CD4-positive, alpha-beta T cell treated with Interleukin-1 beta for 1 hour (primary cell): ENCODE measurements at regions not wholly inside any gene's neighbourhood (a gene's known extent, or its start where the extent isn't known, plus 50 kb on each side); places are given as distances from the start of the nearest gene placed in this dataset.

ENCODE experiments used
- DNase-seq, 2 donors: peaks; one replicate each; pipeline ENCODE4 v3.0.0-alpha.2; 2020 to 2022

DNA sequence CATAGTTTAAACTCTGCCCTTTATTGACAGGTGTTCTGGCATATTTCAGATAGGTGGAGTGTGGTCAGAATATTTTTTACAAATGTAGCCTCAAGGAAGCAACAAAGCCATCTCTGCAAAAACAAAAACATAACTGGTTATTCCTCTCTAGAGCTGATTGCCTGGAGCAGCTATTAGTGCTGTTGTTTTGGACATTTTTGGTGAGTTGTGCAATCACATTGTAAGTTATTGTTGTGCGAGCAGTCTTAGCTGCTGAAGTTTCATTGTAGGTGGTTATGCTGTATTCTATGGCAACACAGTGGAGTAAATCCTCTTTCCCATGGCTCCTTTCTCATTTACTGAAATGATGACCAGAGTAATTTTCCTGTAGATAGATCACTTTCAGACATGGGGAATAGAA lies 1413.0 kb downstream of the PCDH7 start:
- no peak for DNase-seq

DNA sequence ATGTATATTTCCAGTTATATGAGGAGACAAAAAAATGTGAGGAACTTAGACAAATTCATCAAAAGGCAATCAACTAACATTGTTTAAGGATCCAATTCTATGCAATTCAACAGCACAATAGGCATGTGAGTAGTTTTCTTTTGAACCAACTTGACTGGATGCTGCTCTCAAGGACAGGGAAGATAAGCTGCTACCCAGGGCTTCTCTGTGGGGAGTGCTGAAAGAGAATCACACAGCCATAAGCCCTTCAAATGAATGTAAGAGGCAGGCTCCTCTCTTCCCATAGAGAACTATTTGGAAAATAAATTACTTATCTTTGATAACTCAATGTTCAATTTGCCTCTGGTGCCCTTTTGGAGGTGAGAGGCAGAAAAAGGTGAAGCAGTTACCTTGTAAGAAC lies 1413.6 kb downstream of the PCDH7 start:
- DNase-seq, result no peak

DNA sequence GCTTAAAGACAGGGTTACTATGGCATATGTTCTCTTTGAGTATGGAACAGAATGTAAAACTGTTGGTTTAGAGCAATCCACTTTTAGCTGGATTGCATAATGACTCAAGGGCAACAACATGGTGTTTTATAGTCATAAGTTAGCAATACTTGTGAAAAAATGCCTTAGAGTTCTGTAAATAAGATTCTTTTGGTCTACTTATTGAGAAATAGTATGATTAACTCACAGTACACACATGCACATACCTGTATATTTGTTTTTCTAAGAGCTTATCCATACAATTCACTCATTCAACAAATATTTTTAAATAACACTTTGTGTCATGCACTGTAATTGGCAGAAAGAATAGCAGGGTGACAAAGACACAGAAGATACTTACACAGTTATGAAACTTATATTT lies 1415.5 kb downstream of the PCDH7 start:
- no peak for DNase-seq

DNA sequence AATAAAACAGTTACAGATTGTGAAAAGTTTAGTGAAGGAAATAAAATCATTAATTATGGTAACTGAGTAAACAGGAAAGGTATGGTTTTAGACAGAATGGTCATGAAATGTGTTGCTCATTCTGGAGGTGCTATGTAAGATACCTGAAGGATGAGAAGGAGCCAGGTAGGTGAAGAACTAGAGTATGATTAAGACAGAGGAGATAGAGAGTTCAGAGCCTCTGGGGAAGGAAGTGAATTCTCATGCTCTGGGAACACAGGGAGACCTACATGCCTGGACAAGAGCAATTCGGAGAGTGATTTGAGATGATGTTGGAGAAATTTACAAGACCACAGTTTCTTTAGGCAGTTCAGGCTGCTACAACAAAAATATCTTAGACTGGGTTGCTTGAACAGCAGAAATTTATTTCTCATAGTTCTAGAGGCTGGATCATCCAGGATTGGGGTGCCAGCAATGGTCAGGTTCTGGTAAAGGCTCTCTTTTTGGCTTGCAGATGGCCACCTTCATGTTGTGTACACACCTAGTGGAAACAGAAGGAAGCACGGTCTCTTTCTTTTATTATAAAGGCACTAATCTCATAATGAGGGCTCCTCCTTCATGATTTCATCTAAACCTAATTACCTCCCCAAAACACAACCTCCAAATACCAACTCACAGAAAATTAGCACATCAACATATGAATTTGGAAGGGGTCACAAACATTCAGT lies 1416.1 kb downstream of the PCDH7 start:
- DNase-seq, result no peak

DNA sequence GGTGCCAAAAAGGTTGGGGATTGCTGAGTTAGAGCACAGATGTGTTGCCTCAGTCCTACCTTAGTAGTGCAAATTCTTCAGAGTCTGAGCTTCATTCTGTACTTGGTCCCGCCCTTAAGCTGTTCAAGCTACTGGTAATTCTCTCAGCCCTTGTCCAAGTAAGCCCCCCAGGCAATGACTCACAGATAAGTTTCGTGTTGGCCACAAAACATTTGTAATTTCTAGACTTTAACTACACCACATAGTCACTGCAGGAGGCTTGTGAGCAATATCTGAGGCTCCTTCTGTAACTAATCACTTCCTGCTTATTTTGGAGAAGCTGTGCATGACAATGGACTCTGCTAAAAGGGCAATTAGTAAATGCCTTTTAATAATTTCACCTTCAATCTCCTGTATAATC lies 1420.5 kb downstream of the PCDH7 start:
- DNase-seq, result no peak

DNA sequence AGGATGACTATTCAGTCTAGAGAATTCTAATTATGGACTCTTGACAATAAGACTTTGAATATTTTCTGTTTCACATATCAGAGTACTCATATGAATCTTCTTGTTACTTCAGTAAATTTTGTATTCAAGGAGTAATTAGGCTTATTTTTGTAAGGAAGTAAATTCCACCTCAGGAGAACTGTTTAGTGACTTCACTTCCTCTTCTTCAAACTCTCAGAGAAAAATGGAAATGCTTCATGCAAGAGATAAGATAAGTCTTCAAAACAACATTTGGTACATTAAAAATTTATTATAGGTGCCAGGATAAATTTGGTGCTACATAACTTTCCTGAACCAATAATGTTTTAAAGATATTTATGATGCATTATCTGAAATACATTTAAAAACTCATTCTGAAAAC lies 1421.9 kb downstream of the PCDH7 start:
- DNase-seq, result no peak

DNA sequence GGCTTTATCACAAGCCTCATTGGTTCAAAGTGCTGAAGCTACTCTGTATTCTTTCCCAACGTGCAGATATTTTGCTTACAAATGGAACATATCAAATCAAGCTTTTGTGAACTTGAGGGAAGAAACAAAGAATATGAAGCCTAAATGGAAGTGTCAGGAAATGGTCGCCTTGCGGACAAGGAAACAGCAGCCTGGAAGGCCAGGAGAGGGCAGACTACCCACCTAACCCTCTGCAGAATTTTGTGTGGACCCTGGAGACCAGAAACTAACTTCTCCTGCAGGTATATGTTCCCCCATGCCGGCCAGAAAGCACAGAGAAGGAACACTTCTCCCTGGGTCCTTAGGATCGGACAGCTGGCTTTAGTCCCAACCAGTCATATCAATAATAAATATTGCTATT lies 1425.8 kb downstream of the PCDH7 start:
- DNase-seq, result no peak

DNA sequence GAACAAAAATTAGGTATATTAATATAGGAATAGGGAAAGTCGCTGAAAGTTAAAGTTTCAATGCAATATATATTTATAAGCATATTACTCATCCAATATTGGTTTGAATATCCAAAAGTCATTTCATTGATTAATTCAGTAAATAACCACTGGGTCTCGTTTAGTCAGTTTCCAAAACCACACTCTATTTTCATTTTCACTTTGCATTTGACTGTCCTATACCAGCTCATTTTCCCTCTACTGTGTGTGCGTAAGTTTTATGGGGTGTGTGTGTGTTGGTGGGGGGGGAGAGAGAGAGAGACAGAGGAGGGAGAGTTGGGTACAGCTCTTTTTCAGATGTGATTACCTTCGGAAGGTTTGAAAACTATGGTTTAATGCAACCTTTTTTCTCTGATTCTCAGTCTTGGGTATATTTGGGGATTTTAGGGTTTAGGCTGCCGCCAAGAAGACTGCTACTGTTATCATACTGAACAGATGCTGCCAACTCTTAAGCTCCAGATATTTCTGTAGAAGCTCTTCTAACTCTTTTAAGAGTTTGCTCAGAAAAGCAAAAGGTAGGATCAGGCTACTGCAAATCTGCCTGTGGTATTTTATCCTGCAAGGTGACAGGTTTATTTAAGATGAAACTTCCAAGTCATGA lies 1427.4 kb downstream of the PCDH7 start:
- no peak for DNase-seq

DNA sequence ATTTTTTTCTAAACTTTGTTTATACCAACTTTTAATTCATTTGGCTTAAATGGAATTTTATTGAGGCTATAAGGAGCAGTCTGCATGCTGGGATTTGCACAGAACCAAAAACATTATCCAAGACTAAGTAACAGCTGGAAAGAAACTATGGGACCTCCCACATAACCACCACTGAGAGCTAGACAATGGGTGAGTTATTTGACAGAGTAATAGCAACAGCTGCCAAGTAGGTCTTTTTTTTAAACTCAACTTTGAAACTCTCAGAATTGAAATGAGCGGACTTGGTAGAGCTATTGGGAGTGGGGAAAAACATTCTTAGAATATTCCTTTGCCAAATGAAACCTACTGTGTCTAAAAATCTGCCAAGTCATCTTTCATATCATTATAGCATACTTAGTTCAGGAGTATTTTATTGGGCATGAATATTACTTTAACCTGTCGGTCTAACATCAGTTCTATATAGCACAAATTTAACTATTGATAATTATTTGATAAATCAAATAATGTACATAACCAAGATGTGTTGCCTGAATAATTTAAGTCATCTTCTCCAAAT lies 1428.0 kb downstream of the PCDH7 start:
- DNase-seq, result no peak

DNA sequence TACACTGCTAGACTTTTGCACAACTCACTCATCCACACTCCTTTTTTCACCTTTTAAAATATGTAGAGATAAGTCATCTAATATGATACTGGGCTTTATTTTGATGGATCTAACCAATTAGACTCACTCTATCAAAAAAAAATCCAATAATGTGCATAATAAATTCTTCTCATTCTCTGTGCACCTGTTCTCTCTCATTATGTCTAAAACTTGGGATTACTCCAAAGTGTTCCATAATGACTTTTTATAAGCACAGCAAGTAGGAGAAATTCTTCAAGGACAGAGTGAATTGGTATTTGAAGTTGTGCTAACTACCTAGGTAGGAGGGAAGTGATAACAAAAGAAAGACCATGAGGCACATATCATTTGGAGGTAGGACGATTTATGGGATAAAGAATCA lies 1438.8 kb downstream of the PCDH7 start:
- DNase-seq, result no peak

DNA sequence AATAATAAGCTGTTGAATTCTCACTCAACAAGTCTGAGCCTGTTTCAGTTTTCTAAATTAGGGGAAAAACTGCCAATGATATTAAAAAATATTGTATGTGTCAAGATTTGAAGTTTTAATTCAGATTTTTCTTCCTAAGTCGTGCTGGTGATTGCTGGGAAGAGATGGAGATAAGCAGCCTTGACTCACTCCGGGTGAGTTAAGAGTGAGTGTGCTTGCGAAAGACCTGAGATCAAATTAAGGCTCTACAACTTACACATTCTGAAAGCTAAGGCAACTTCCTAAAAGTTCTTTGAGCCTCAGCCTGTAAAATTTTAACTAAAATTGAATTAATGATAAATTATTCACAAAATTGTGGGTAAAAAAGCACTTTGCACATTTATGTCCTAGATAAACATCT lies 1441.2 kb downstream of the PCDH7 start:
- DNase-seq, result no peak

DNA sequence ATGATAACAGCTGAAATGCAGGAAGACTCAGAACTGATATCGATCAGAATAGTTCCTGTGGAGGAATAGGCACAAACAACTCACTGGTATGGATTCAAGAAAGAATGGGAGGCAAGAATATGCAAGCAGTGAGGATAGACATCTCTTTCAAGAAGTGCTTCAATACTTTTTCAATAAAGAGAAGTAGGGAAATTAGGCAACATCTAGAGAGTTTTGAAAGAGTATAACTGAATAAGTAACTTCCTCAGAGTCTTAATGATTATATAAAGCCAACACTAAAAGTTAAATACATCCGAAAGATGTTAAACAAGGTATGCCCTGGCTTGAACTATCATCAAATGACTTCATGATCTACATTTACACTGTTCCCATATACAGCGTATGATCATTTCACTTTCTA lies 1443.0 kb downstream of the PCDH7 start:
- no peak for DNase-seq

DNA sequence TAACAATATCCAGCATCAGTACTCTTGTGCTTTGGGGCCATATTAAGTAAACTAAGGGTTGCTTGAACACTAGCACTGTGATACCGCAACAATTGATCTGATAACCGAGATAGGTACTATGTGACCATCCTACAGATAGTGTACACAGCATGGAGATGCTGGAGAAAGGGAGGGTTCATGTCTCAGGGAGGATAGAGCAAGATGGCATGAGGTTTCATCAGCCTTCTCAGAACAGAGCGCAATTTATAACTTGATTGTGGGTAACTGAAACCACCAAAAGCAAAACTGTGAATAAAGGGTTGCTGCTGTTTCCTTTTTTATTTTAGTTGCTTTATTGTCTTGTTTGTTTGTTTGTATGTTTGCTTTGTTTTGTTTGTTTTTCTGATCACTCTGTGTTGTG lies 1449.7 kb downstream of the PCDH7 start:
- no peak for DNase-seq

DNA sequence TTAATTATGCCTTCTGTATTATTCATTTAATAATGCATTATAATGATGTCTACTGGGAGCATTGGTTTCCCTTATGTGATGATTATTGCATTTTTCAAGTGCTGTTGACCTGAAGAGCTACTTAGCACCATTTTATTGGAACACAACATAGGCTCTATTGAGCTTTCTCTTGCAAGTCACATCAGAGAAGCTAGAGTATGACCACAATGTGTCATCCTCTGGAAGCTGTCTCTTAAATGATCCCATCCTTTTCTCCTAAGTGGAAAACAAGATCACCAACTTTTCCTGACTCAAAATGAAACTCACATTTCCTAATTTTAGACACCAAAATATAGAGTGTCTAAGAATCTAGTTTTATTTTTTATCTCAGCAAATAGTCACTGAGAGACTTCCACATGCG lies 1451.9 kb downstream of the PCDH7 start:
- no peak for DNase-seq

DNA sequence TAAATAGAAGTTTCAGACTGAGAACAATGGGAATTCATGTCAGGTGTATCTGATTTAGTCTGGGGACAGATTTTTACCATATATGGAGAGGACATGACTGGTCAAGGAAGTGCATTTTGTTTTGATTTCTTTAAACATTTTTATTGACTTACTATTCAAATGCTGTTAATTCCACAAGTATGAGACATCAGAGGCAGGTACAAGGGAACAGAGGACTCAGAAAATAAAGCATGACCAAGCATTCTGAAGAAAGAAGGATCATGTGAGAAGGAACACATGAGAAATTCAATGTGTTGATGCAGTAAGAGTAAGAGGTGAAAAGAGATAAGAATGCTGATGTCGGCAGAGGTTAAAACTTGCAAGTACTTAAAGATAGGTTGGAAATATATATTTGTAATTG lies 1452.6 kb downstream of the PCDH7 start:
- DNase-seq, result no peak

DNA sequence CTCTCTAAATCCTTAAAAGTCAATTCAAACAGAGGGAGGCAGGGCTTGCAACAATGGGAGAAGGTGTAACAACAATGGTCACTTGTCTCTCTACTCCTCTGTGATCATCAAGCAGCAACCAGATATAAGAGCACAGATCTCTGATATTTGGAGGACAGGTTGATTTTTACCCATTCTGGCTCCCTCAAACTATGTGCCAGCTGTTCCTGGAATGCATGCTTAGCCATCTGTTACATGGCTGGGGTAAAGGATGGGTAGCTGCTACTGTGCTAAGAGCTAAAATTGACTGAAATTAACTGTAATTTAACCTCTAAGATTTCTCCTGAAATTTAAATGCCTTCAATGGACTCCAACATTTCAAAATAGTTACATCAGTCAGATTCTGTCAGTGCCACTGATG lies 1459.9 kb downstream of the PCDH7 start:
- no peak for DNase-seq

DNA sequence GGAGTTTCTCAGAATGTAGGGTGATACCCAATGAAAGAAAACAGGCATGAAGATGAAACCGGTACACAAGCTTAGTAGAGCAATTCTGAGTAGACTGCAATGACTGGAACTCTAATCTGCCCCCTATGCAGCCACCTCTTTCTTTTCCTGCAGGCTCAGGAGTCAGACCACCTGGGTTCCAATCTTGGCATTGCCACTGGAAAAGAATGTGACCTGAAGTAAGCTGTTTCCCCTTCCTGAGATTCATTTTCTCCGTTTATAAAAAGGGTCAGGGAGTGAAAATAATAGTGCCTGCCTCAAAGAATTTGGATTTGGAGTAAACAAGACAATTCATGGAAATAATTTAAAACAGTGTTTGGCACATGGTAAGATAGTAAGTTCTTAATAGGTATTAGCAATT lies 1464.0 kb downstream of the PCDH7 start:
- no peak for DNase-seq

DNA sequence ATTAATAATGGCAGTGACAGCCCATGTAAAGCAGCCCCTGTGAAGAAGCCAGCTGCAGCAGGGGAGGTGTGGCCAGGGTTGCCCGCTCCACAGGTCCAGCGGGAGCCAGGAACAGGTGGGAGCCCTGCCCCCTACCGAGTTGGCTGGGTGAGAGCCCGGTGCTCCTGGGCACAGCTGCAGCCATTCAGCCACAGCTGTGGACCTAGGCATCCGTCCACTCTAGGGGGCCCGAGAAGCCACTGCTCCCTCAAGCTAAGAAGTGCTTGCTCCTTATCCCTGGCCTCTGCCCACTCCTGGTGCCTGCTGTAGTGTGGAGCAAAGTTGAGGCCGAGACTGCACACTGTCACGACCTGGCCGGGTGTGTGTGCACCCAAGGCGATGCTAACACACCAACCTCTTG lies 1469.0 kb downstream of the PCDH7 start:
- no peak for DNase-seq

DNA sequence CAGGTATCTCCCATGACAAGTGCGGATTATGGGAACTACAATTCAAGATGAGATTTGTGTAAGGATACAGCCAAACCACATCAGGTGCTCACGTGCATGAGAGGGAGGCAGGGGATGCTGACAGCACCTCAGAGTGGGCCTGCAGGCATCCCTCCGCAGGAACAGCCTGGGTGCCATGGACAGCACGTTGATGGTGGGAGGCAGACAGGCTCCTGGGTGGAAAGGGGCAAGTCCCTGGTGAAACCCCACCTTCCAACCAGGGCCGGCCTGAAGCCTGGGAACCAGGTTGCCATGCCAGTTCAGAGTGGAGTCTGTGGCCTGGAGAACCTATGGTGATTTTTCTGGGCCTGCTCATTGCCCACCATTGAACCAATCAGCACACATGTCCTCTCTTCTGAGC lies 1469.6 kb downstream of the PCDH7 start:
- DNase-seq, result no peak

DNA sequence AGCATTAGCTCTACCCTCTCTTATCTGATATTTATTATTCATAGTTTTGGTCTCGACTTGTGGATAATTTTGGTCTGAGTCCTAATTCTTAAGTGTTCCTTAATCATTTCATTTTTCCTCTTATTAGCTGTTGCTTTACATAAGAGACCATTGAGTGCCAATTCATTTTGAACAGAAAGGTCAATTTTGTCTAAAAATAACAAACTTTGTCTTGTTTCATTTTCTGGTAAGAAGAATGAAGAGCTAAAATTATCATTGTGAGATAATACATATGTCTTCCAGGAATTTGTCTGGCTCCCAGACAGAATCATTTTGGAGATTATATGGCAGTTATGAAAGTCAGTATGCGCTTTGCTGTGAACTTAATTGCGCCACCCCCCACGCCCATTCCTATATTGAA lies 1471.8 kb downstream of the PCDH7 start:
- no peak for DNase-seq

DNA sequence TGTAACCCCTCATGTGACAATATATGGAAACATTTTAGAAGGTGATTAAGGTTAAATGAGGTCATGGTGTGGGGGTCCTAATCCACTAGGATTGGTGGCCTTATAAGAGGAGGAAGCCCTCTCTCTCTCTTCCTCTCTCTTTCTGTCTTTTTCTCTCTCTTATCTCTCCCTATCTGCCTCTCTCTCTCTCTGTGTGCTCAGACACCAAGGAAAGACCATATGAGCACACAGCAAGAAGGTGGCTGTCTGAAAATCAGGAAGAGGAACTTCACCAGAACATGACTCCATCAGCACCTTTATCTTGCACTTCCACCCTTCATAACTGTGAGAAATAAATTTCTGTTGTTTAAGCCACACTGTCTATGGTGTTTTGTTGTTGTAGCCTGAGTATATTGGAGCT lies 1472.2 kb downstream of the PCDH7 start:
- DNase-seq, result no peak

DNA sequence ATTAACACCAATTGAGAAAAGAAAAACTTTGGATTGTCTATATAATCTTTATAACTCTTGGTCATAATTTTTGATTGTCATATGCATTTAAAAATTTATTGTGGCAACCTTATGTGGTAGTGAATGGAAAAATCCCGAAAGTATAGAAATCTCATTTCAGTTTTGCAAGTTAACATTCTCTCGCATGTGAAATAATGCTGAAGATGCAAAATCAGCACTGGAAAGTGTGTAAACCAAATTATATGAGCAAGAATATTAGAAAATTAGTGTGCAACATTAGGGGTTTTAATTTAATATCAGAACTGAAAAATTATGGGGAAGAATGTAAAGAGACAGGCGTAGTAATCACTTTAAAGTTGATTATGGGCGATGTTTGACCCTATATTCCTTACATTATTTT lies 1472.8 kb downstream of the PCDH7 start:
- DNase-seq, result no peak

DNA sequence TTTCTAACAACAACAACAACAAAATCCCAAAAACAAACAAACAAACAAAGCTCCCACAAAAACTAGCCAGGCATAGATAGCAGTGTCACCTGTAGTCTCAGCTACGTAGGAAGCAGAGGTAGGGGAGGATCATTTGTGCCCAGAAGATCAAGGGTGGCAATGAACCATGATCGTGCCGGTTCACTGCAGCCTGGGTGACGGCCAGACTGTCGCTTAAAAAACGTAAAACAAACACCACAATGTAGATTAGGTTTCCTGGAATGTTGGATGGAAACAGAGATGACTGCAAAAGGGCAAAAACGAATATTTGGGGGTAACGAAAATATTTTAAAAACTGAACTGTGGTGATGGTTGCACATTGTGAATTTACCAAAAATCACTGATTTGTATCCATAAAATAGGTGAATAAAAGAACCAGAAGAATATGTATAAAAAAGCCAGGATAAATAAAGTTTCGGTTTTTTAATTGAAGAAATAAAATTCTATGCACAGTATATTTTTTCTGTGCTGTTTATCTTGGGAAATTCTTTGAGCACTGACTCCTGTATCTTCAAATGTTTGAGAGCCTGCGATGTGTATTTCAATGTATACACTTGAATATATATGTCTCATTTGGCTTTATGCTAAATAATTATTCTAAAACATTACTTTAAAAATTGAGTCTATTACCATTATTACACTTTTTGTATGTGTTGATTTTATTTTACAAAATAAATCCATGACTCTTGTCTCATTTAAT lies 1477.0 kb downstream of the PCDH7 start:
- no peak for DNase-seq

DNA sequence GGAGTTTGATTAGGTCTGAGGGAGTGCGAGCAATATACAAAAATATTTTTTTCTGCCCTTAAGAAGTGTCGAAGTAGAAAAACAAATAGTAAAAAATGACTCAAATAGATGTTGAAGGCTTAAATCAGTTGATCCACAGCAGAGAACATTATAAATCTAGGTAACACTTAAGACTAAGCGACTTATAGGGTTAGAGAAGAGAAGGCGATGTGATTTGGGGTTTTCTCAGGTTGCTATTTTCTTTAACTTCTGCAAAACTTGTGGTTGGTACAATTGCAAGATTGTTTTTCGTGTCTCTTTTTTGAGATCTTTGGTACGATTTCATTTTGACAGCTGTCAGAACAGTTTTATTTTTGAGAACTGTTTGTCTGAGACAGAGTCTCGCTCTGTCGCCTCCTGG lies 1479.5 kb downstream of the PCDH7 start:
- no peak for DNase-seq
